Astrocyte of the cerebellum (primary cell): ENCODE measurements at regions not wholly inside any gene's neighbourhood (a gene's known extent, or its start where the extent isn't known, plus 50 kb on each side); places are given as distances from the start of the nearest gene placed in this dataset.
"Not testable (repeated sequence)": the region's sequence is repeated elsewhere in the genome, so short reads cannot be mapped to it uniquely, and the experiment has no call there.

Experiments
- DNase-seq: peaks from one replicate; pipeline ENCODE4 v3.0.0-alpha.2; 2011; ENCODE audit warnings: low read depth
- H3K4me3 ChIP-seq: 2 replicates; pipeline ENCODE4 v1.5.1; 2011; ENCODE audit warnings: mild to moderate bottlenecking, low read depth, low read length, moderate library complexity
- in situ Hi-C: cut with HindIII; loops from 2 replicates; pipeline ENCODE4 v1.10.0; 2017; ENCODE audit warnings: low sequenced_read_pairs
- TF ChIP-seq, protein P1 (sequence below): IDR thresholded peaks from 2 replicates; pipeline ENCODE4 v1.5.1; 2012; ENCODE audit warnings: low read length, low read depth, moderate library complexity, mild to moderate bottlenecking; ENCODE audit errors: missing control alignments

DNA sequence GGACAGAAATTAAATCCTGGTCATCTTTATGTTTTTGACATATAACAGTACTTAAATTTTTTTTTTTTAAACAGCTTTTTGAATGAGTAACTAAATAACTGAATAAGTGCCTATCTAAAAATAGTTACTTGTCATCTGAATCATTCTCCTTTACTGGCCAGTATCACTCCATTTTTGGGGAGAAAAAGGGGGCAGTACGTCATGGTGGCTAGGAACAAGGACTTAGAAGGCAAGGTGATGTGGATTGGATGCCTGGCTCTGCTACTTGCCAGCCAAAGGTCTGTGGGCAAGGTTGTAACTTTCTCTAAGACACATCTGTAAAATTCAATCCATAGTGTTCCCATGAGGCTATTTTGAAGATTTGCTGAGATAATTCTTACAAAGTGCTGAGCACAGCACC lies 220.4 kb upstream of the DEPDC1 start:
- no peak for DNase-seq
- no peak overlapping the region for H3K4me3 ChIP-seq
- in situ Hi-C loops, result no loop called here
- TF ChIP-seq, protein P1, sequence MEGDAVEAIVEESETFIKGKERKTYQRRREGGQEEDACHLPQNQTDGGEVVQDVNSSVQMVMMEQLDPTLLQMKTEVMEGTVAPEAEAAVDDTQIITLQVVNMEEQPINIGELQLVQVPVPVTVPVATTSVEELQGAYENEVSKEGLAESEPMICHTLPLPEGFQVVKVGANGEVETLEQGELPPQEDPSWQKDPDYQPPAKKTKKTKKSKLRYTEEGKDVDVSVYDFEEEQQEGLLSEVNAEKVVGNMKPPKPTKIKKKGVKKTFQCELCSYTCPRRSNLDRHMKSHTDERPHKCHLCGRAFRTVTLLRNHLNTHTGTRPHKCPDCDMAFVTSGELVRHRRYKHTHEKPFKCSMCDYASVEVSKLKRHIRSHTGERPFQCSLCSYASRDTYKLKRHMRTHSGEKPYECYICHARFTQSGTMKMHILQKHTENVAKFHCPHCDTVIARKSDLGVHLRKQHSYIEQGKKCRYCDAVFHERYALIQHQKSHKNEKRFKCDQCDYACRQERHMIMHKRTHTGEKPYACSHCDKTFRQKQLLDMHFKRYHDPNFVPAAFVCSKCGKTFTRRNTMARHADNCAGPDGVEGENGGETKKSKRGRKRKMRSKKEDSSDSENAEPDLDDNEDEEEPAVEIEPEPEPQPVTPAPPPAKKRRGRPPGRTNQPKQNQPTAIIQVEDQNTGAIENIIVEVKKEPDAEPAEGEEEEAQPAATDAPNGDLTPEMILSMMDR, result no peak

DNA sequence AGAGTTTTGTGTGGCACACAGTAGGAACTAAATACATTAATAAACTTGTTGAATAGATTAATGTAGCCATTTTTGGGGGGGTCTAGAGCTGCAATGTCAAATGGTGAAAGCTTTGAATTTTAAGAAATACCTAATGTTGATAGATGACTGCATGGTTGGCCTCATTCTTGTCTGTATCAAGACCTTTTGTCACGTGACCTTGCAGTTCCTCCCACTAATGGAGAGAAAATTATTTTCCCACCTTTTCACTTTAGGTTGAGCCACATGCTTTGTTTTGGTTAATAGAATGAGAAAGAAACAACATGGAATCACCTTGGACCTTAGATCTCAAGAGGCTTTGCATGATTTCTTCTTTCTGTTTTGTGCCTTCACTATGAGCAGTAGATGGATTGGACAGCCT lies 223.6 kb upstream of the DEPDC1 start:
- DNase-seq, result no peak
- no peak overlapping the region for H3K4me3 ChIP-seq
- TF ChIP-seq, protein P1, result no peak
- in situ Hi-C loops, result no loop called here

DNA sequence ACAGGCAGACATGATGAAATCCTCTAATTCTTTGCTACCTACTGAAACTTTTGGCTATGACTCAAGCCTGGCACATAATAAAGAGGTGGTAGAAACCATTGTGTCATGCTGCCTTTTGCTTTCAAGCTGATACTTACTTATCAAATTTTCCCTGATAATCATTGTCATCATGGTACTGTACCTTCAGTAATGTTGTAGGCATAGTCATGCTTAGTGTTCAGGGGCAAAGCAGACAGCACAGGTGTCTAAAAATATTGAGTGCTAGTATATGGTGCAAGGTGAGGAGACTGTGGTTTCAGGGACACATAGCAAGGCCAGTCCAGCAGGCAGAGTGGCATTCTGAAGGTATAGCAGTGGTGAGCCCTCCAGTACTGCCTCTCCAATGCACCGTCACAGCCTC lies 226.9 kb upstream of the DEPDC1 start:
- TF ChIP-seq, protein P1, result no peak
- in situ Hi-C loops, result no loop called here
- no peak overlapping the region for H3K4me3 ChIP-seq
- no peak for DNase-seq

DNA sequence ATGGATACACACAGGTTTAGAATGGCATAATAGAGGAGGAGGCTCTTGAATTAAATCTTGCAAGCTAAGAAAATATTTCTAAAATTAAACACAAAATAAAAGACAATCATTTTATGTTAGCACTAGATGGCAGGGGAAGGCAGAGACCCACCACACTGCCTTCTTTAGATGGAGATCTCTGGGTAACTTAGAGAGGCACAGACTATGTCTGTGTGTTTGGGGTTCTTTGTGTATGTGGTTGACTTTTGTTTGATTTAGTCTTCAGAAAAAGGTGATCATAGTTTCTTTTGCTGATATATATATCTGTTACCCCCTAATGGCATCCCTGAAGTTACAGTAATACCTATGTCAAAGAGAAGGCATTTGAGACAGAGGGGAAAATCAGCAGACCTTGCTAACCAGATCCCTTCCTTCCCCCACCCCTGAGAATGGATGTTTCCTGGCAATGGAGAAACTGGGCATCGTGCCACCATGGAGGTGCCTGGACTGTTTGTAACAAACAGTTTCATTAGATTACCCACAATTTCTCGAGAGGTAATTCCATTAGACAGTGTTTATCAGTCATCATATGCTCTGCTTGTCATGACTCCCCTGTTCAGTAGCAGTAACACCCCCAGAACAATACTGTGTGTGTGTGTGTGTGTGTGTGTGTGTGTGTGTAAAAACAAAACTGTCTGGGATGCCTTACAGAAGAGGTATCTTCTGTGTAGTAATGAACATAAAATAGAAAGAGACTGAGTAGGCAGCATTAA lies 228.3 kb upstream of the DEPDC1 start:
- in situ Hi-C loops, result no loop called here
- DNase-seq, result peak; percentile 4
- no peak overlapping the region for H3K4me3 ChIP-seq
- TF ChIP-seq, protein P1, result no peak

DNA sequence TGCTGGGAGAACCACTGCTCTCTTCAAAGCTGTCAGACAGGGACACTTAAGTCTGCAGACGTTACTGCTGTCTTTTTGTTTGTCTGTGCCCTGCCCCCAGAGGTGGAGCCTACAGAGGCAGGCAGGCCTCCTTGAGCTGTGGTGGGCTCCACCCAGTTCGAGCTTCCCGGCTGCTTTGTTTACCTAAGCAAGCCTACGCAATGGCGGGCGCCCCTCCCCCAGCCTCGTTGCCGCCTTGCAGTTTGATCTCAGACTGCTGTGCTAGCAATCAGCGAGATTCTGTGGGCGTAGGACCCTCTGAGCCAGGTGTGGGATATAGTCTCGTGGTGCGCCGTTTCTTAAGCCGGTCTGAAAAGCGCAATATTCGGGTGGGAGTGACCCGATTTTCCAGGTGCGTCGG lies 242.6 kb upstream of the DEPDC1 start:
- in situ Hi-C loops, H3K4me3 ChIP-seq: not testable (repeated sequence)

DNA sequence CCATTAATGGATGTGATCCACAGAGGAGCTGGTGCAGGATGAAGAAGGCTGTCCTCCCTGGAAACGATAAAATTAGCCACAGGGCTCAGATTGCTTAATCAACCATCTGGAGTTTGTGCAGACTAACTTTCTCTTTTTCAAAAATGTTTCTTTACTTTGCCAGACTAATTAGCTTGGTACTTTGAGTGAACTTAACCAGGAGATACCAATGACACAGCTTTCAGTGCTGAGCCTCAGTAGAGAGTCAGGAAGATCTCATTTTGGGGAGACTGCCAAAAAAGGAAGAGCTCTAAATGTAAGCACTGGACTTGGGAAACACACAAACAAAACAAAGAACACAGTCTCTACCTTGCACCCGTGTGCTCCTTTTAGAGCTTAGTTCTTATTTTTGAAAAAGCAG lies 248.1 kb upstream of the DEPDC1 start:
- TF ChIP-seq, protein P1, result no peak
- DNase-seq, result no peak
- in situ Hi-C loops, result no loop called here
- H3K4me3 ChIP-seq, result no peak overlapping the region

More for the DNA sequence above, 242.6 kb upstream of the DEPDC1 start:
- not testable (repeated sequence) for DNase-seq

DNA sequence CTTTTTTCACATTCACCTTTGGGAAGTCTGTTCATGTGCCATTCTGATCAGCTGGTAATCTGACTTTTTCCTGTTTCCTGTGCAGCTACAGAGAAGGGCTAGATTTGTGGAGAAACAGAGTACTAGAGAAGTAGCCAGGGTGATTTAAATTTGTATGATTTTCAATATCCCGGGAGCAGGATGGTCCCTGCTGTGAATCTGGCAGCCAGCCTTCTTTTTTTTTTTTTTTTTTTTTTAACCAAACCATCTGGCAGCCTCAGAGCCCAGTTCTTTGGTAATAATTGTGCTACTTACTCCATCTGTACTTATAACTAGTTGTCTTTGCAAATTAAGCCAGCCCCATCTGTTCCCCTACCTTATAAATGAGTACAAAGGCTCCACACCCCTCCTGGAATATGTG lies 248.6 kb upstream of the DEPDC1 start:
- in situ Hi-C loops, result no loop called here
- TF ChIP-seq, protein P1, result no peak
- no peak overlapping the region for H3K4me3 ChIP-seq
- DNase-seq, result no peak
